ENCODE measurements at regions not wholly inside any gene's neighbourhood (a gene's known extent, or its start where the extent isn't known, plus 50 kb on each side); places are given as distances from the start of the nearest gene placed in this dataset.

DNA sequence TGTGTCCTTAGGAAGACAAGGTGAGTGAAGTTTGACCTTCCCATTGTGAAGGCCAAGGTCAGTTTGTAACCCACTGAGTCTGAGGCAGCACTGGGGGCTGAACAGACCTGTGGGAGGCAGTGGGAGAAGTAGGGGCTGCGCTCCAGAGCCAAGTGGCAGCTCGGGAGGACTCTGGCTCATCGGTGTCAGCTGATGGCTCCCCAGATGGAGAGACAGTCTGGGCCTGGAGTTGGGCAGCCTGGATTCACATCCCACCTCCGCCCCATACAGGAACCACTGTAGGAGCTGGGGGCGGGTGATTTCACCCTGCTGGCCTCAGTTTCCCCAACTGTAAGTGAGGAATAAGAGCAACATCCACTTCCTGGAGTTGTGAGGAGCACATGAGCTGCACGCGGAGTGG lies 128.4 kb downstream of the FOXL1 start:
- TF ChIP-seq, protein P1, sequence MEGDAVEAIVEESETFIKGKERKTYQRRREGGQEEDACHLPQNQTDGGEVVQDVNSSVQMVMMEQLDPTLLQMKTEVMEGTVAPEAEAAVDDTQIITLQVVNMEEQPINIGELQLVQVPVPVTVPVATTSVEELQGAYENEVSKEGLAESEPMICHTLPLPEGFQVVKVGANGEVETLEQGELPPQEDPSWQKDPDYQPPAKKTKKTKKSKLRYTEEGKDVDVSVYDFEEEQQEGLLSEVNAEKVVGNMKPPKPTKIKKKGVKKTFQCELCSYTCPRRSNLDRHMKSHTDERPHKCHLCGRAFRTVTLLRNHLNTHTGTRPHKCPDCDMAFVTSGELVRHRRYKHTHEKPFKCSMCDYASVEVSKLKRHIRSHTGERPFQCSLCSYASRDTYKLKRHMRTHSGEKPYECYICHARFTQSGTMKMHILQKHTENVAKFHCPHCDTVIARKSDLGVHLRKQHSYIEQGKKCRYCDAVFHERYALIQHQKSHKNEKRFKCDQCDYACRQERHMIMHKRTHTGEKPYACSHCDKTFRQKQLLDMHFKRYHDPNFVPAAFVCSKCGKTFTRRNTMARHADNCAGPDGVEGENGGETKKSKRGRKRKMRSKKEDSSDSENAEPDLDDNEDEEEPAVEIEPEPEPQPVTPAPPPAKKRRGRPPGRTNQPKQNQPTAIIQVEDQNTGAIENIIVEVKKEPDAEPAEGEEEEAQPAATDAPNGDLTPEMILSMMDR (IDR thresholded peaks at IDR 0.05; ENCODE audit: insufficient read depth, low read depth, low read length): no peak
- TF ChIP-seq EZH2 (IDR thresholded peaks at IDR 0.05; ENCODE audit: insufficient read depth, low read length): no peak

All from astrocyte (in vitro differentiated cells and primary cell).